HG02610 (cell line): ENCODE measurements at regions not wholly inside any gene's neighbourhood (a gene's known extent, or its start where the extent isn't known, plus 50 kb on each side); places are given as distances from the start of the nearest gene placed in this dataset.
"Not testable (repeated sequence)": the region's sequence is repeated elsewhere in the genome, so short reads cannot be mapped to it uniquely, and the experiment has no call there.

ENCODE experiments used
- ATAC-seq: cut with Tn5 transposase; IDR thresholded peaks from one replicate; pipeline ENCODE4 v1.9.1; 2021; ENCODE audit warnings: mild to moderate bottlenecking, moderate library complexity; ENCODE audit not compliant: unreplicated experiment

GRCh38 chrX:42020225-42020624 lies 96.9 kb upstream of the CASK start:
- no peak for ATAC-seq

GRCh38 chrX:42017971-42018370 lies 94.6 kb upstream of the CASK start:
- no peak for ATAC-seq

- ATAC-seq = no peak
Observed at GRCh38 chrX:42000836-42001235, 77.5 kb upstream of the CASK start.

- ATAC-seq = no peak
Observed at GRCh38 chrX:41984628-41985027, 61.3 kb upstream of the CASK start.

GRCh38 chrX:41982953-41983352 lies 59.6 kb upstream of the CASK start:
- ATAC-seq = no peak

- ATAC-seq = no peak
Observed at GRCh38 chrX:41981481-41982013, 58.2 kb upstream of the CASK start.

GRCh38 chrX:41974677-41975076 lies 51.3 kb upstream of the CASK start:
- not testable (repeated sequence) for ATAC-seq

GRCh38 chrX:41973208-41973607 lies 49.9 kb upstream of the CASK start:
- no peak for ATAC-seq
